A549 (cell line): ENCODE measurements at regions not wholly inside any gene's neighbourhood (a gene's known extent, or its start where the extent isn't known, plus 50 kb on each side); places are given as distances from the start of the nearest gene placed in this dataset.

Experiments used
- ATOH8 ChIP-seq: fragments of 250-450 bp; sonication (Bioruptor Pico); IDR thresholded peaks from 2 replicates; pipeline ENCODE4 v1.5.0; 2020; ENCODE audit warnings: low read depth, mild to moderate bottlenecking, moderate library complexity
- CTCF ChIP-seq: fragments of >200 bp; sonication (Bioruptor Twin); formaldehyde crosslinking; IDR thresholded peaks from 3 replicates; pipeline ENCODE4 v1.5.1; 2016
- E2F6 ChIP-seq: IDR thresholded peaks from 2 replicates; pipeline ENCODE4 v1.6.1; 2012; ENCODE audit warnings: low read depth, borderline replicate concordance
- ESRRA ChIP-seq: fragments of 150-350 bp; IDR thresholded peaks from 2 replicates; pipeline ENCODE4 v1.6.1; 2014; ENCODE audit warnings: mild to moderate bottlenecking, low read length, borderline replicate concordance
- GATA3 ChIP-seq: IDR thresholded peaks from 2 replicates; pipeline ENCODE4 v1.6.1; 2012; ENCODE audit warnings: borderline replicate concordance
- JUN ChIP-seq, 2 experiments: fragments of >200 bp; sonication (Bioruptor Twin); formaldehyde crosslinking; IDR thresholded peaks; 2 replicates in 1 of 2; 3 replicates in 1 of 2; pipeline ENCODE4 v1.6.1; 2016 to 2017
- MAFK ChIP-seq: fragments of 450-650 bp; IDR thresholded peaks from 2 replicates; pipeline ENCODE4 v1.6.1; 2014; ENCODE audit not compliant: partially characterized antibody
- MAX ChIP-seq: IDR thresholded peaks from 2 replicates; pipeline ENCODE4 v1.6.1; 2012
- PBX3 ChIP-seq: IDR thresholded peaks from 2 replicates; pipeline ENCODE4 v1.6.1; 2012
- REST ChIP-seq: fragments of 200-600 bp; sonication (generic); IDR thresholded peaks from 2 replicates; pipeline ENCODE4 v1.6.1; 2016; ENCODE audit warnings: antibody characterized with exemption, mild to moderate bottlenecking, moderate library complexity
- RFX5 ChIP-seq: fragments of 450-650 bp; IDR thresholded peaks from 2 replicates; pipeline ENCODE4 v1.7.1; 2014; ENCODE audit warnings: antibody characterized with exemption, mild to moderate bottlenecking, moderate library complexity
- SMC3 ChIP-seq: fragments of >200 bp; sonication (Bioruptor Twin); formaldehyde crosslinking; IDR thresholded peaks from 3 replicates; pipeline ENCODE4 v1.6.1; 2018; ENCODE audit warnings: inconsistent platforms

GRCh38 chr4:165737309-165737972, 135.6 kb upstream of the TLL1 start:
- TF ChIP-seq MAFK, result no peak
- TF ChIP-seq ATOH8 (CRISPR knock-in tag), result no peak
- no peak for TF ChIP-seq JUN (IDR thresholded peaks at IDR 0.05)
- TF ChIP-seq CTCF, result no peak
- TF ChIP-seq GATA3, result no peak
- no peak for TF ChIP-seq MAX
- TF ChIP-seq RFX5, result no peak
- TF ChIP-seq REST, result no peak
- TF ChIP-seq PBX3, result no peak
- TF ChIP-seq SMC3, result no peak
- TF ChIP-seq E2F6, result no peak
- TF ChIP-seq ESRRA, result no peak
